K562 (cell line): ENCODE measurements at regions not wholly inside any gene's neighbourhood (a gene's known extent, or its start where the extent isn't known, plus 50 kb on each side); places are given as distances from the start of the nearest gene placed in this dataset.

Experiments
- ATAC-seq: fragments of 200-7000 bp; cut with Tn5 transposase; 3 replicates; pipeline ENCODE4 v1.9.1; 2020; ENCODE audit warnings: moderate library complexity
- BruUV-seq: library from RNA; stranded (reverse); fragments of 400-500 nt; replicated peaks from 2 replicates; lab custom pipeline; 2021; lab: Mats Ljungman, UMichigan
- CTCF ChIA-PET: fragments of 300-600 bp; formaldehyde crosslinking; extraction: SDS; loops from one replicate; lab custom pipeline; 2021; ENCODE audit warnings: low intra/inter-chr PET ratio; lab: Yijun Ruan, JAX
- POLR2A ChIA-PET: fragments of 300-600, 350-650 bp; sonication (Branson Sonifier 250); formaldehyde crosslinking; extraction: SDS; loops from one replicate; lab custom pipeline; 2021; ENCODE audit warnings: antibody characterized with exemption, inconsistent platforms; lab: Yijun Ruan, JAX
- DNase-seq, 4 experiments: peaks; one replicate each; pipeline versions ENCODE4 v3.0.0 to v3.0.0-alpha.2; 2011 to 2018; ENCODE audit warnings: low spot score in 3 of 4, mixed read lengths in 3 of 4; ENCODE audit errors: extremely low read depth in 1 of 4
- FAIRE-seq: peaks from 2 replicates; lab custom pipeline; 2011; peaks lifted over from hg19 to GRCh38; lab: Jason Lieb, UNC
- H2AFZ ChIP-seq: 2 replicates; pipeline ENCODE4 v1.6.0; 2011; ENCODE audit warnings: low read depth, low read length, control low read depth, inconsistent platforms
- H3K27ac ChIP-seq: fragments of 200-600 bp; 3 replicates; pipeline ENCODE4 v1.8.0; 2011; ENCODE audit warnings: low read depth, mild to moderate bottlenecking, control low read depth, inconsistent platforms, low read length, moderate library complexity, mixed read lengths; ENCODE audit errors: extremely low read depth
- H3K27me3 ChIP-seq, 2 experiments: fragments of 300-600 bp in 1 of 2; 2 replicates in 1 of 2; 3 replicates in 1 of 2; pipeline versions ENCODE4 v1.6.0 to v1.8.0; 2011; ENCODE audit warnings: inconsistent platforms in 2 of 2, low read length in 2 of 2, mild to moderate bottlenecking in 1 of 2, mixed read lengths in 1 of 2, moderate library complexity in 1 of 2; ENCODE audit not compliant: control insufficient read depth in 2 of 2, insufficient read depth in 2 of 2
- H3K36me3 ChIP-seq: fragments of 300-600 bp; 3 replicates; pipeline ENCODE4 v1.8.0; 2011; ENCODE audit warnings: mild to moderate bottlenecking, low read length, inconsistent platforms; ENCODE audit not compliant: control insufficient read depth, insufficient read depth
- H3K4me1 ChIP-seq, 2 experiments: fragments of 200-600 bp in 1 of 2; replicated peaks in 1 of 2; 2 replicates in 1 of 2; 3 replicates in 1 of 2; pipeline versions ENCODE4 v1.5.1 to v1.8.0; 2011; ENCODE audit warnings: inconsistent platforms in 2 of 2, low read length in 2 of 2, mild to moderate bottlenecking in 1 of 2, mixed read lengths in 1 of 2, moderate library complexity in 1 of 2; ENCODE audit not compliant: control insufficient read depth in 2 of 2, insufficient read depth in 2 of 2
- H3K4me2 ChIP-seq: 2 replicates; pipeline ENCODE4 v1.6.1; 2011; ENCODE audit warnings: low read length, control low read depth, inconsistent platforms, mixed read lengths; ENCODE audit not compliant: insufficient read depth
- H3K4me3 ChIP-seq: fragments of 200-600 bp; sonication (generic), shearing (Covaris generic); 2 replicates; pipeline ENCODE4 v1.5.1; 2016; ENCODE audit warnings: control low read depth, inconsistent platforms
- H3K79me2 ChIP-seq: fragments of 200-600 bp; 3 replicates; pipeline ENCODE4 v1.8.0; 2011; ENCODE audit warnings: low read length, inconsistent platforms; ENCODE audit not compliant: control insufficient read depth, insufficient read depth
- H3K9ac ChIP-seq, 2 experiments: 2 replicates each; pipeline versions ENCODE4 v1.6.0 to v1.6.1; 2011; ENCODE audit warnings: low read depth in 2 of 2, low read length in 2 of 2, control low read depth in 1 of 2, inconsistent platforms in 1 of 2, mild to moderate bottlenecking in 1 of 2, mixed read lengths in 1 of 2; ENCODE audit not compliant: insufficient read depth in 1 of 2
- H3K9me1 ChIP-seq: one replicate; pipeline ENCODE4 v1.6.0; 2011; ENCODE audit warnings: inconsistent platforms, mild to moderate bottlenecking, low read length, moderate library complexity; ENCODE audit not compliant: control insufficient read depth, insufficient read depth
- H3K9me3 ChIP-seq: replicated peaks from 2 replicates; pipeline ENCODE4 v1.5.1; 2011; ENCODE audit warnings: low read depth, low read length, inconsistent platforms; ENCODE audit not compliant: control insufficient read depth, insufficient read depth
- H4K20me1 ChIP-seq: replicated peaks from 2 replicates; pipeline ENCODE4 v1.6.1; 2011; ENCODE audit warnings: low read length, inconsistent platforms, mixed read lengths; ENCODE audit not compliant: control insufficient read depth, insufficient read depth
- BRD9 ChIP-seq: fragments of 450-650 bp; IDR thresholded peaks from 2 replicates; pipeline ENCODE4 v1.6.1; 2018; ENCODE audit warnings: low read depth; ENCODE audit not compliant: partially characterized antibody
- CBX8 ChIP-seq: fragments of 200-600 bp; sonication (generic); IDR thresholded peaks from 2 replicates; pipeline ENCODE4 v1.6.1; 2012; ENCODE audit warnings: borderline replicate concordance, mixed run types, low read depth, mild to moderate bottlenecking, moderate library complexity, mixed read lengths, low read length, control low read depth, inconsistent platforms; ENCODE audit not compliant: poor library complexity, severe bottlenecking; ENCODE audit errors: extremely low read depth
- ETV6 ChIP-seq, 3 experiments: fragments of 150-350 bp in 1 of 3; sonication (generic) in 1 of 3; formaldehyde crosslinking in 1 of 3; IDR thresholded peaks; 2 replicates each; pipeline versions ENCODE4 v1.6.1 to v1.8.0; 2014 to 2022; ENCODE audit warnings: borderline replicate concordance in 2 of 3, low read depth in 2 of 3, antibody characterized with exemption in 1 of 3, low read length in 1 of 3, mild to moderate bottlenecking in 1 of 3, missing genetic modification reagents in 1 of 3
- FOXO4 ChIP-seq: fragments of 450-650 bp; formaldehyde crosslinking; IDR thresholded peaks from 2 replicates; pipeline ENCODE4 v1.4.0; 2020; ENCODE audit warnings: mild to moderate bottlenecking, moderate library complexity
- JUN ChIP-seq, 2 experiments: sonication (generic) in 1 of 2; formaldehyde crosslinking in 1 of 2; IDR thresholded peaks; 2 replicates each; pipeline versions ENCODE4 v1.6.1 to v1.8.0; 2012 to 2022; ENCODE audit warnings: borderline replicate concordance in 2 of 2, mild to moderate bottlenecking in 2 of 2, improper control_type of control experiment in 1 of 2, low read depth in 1 of 2, low read length in 1 of 2, missing genetic modification reagents in 1 of 2
- LCOR ChIP-seq: sonication (generic); formaldehyde crosslinking; IDR thresholded peaks from 2 replicates; pipeline ENCODE4 v1.8.0; 2022; ENCODE audit warnings: mild to moderate bottlenecking, missing genetic modification reagents
- MBD1 ChIP-seq: fragments of 250-450 bp; sonication (Bioruptor Pico); IDR thresholded peaks from 2 replicates; pipeline ENCODE4 v1.8.0; 2022; ENCODE audit warnings: inconsistent platforms
- MLX ChIP-seq, 2 experiments: fragments of 450-650 bp in 1 of 2; sonication (generic) in 1 of 2; formaldehyde crosslinking; conservative IDR thresholded peaks; 2 replicates each; pipeline versions ENCODE4 v1.4.0 to v1.8.1; 2020 to 2022; ENCODE audit warnings: mild to moderate bottlenecking in 1 of 2, missing genetic modification reagents in 1 of 2
- MTA2 ChIP-seq: fragments of 450-650 bp; IDR thresholded peaks from 2 replicates; pipeline ENCODE4 v1.6.1; 2016; ENCODE audit warnings: low read depth
- ZBTB11 ChIP-seq, 3 experiments: fragments of 200-800 bp in 1 of 3; fragments of 250-450 bp in 1 of 3; fragments of 450-650 bp in 1 of 3; sonication (Bioruptor Pico) in 1 of 3; sonication (Bioruptor generic) in 1 of 3; formaldehyde crosslinking in 1 of 3; IDR thresholded peaks; 2 replicates each; pipeline versions ENCODE4 v1.6.1 to v1.8.0; 2016 to 2022; ENCODE audit warnings: mild to moderate bottlenecking in 2 of 3, missing genetic modification characterization in 2 of 3, missing compliant biosample characterization in 1 of 3, moderate library complexity in 1 of 3
- ZNF655 ChIP-seq: fragments of 250-450 bp; sonication (Bioruptor Pico); IDR thresholded peaks from 2 replicates; pipeline ENCODE4 v1.5.0; 2021
- in situ Hi-C: fragments of 300-500 bp; cut with MboI; formaldehyde crosslinking; loops from 4 replicates; pipeline ENCODE4 v1.15.0; 2018; ENCODE audit warnings: inconsistent platforms, mixed read lengths
- intact Hi-C: fragments of 100-400 bp; cut with micrococcal nuclease; formaldehyde crosslinking; loops from 2 replicates; pipeline ENCODE4 v1.14.2; 2022

- Histone ChIP-seq H3K9ac (no peak overlapping the region), H2AFZ (peak overlapping the region; percentile 42; the same call in 1 of the 2 replicates), H3K9me1 (no peaks in the 10 kb centered on the region), H3K27me3 (no peaks in the 10 kb centered on the region), H3K4me2 (no peak overlapping the region), H3K36me3 (no peaks in the 10 kb centered on the region), H3K4me3 (no peak overlapping the region), H3K9me3 (no peaks in the 10 kb centered on the region), H3K27ac (no peak overlapping the region), H3K79me2 (no peaks in the 10 kb centered on the region), H4K20me1 (no peaks in the 10 kb centered on the region), H3K4me1 (peaks cover 0 to 10% of the 10 kb centered on the region in 2 experiments; a peak in 1 of 5 replicates)
- no TSS peak for BruUV-seq
- FAIRE-seq (no peak), DNase-seq (no peak), ATAC-seq (no peak)
- POLR2A ChIA-PET: interaction anchor here (0.5 kb wide), 1 partner anchor 719 kb away, joined by 3 read pairs; no protein-coding TSS in a partner anchor
- CTCF ChIA-PET: no interaction called here
- in situ Hi-C loops: loop anchor here (10.0 kb wide), 3 partner anchors 130 to 220 kb away; no protein-coding TSS in a partner anchor
- intact Hi-C loops: loop anchor here (5.0 kb wide), 1 partner anchor 348 kb away; no protein-coding TSS in a partner anchor
- TF ChIP-seq BRD9: no peak
- TF ChIP-seq CBX8: no peak
- no peak for TF ChIP-seq JUN (IDR thresholded peaks at IDR 0.05; ENCODE audit: borderline replicate concordance, low read depth, low read length)
- TF ChIP-seq JUN (CRISPR knock-in tag; IDR thresholded peaks at IDR 0.05; ENCODE audit: borderline replicate concordance): no peak
- no peak for TF ChIP-seq ZBTB11 (CRISPR knock-in tag; IDR thresholded peaks at IDR 0.05)
- no peak for TF ChIP-seq ZNF655 (CRISPR knock-in tag)
- no peak for TF ChIP-seq LCOR (CRISPR knock-in tag)
- TF ChIP-seq MBD1 (CRISPR knock-in tag): no peak
- no peak for TF ChIP-seq ETV6 (IDR thresholded peaks at IDR 0.05; ENCODE audit: borderline replicate concordance in 1 of 2, low read depth in 2 of 2, low read length in 1 of 2)
- no peak for TF ChIP-seq ETV6 (CRISPR knock-in tag; IDR thresholded peaks at IDR 0.05; ENCODE audit: borderline replicate concordance)
- TF ChIP-seq MLX (CRISPR knock-in tag; conservative IDR thresholded peaks at IDR 0.05): no peak
- TF ChIP-seq FOXO4 (CRISPR knock-in tag): no peak
- no peak for TF ChIP-seq MTA2
Observed at GRCh38 chr4:74534936-74535335, 90.0 kb downstream of the AREG start.
